ENCODE measurements at regions not wholly inside any gene's neighbourhood (a gene's known extent, or its start where the extent isn't known, plus 50 kb on each side); places are given as distances from the start of the nearest gene placed in this dataset.
"Not testable (repeated sequence)": the region's sequence is repeated elsewhere in the genome, so short reads cannot be mapped to it uniquely, and the experiment has no call there.

GRCh38 chr3:75453839-75454238 lies 210.3 kb upstream of the FRG2C start:
- not testable (repeated sequence) for DNase-seq

GRCh38 chr3:75474530-75474929 lies 189.6 kb upstream of the FRG2C start:
- DNase-seq = not testable (repeated sequence)

- DNase-seq = not testable (repeated sequence)
Observed at GRCh38 chr3:75496600-75496999, 167.5 kb upstream of the FRG2C start.

GRCh38 chr3:75500357-75500756 lies 163.8 kb upstream of the FRG2C start:
- DNase-seq = not testable (repeated sequence)

- DNase-seq = not testable (repeated sequence)
Observed at GRCh38 chr3:75502171-75502570, 162.0 kb upstream of the FRG2C start.

- DNase-seq = not testable (repeated sequence)
Observed at GRCh38 chr3:75502769-75503756, 161.1 kb upstream of the FRG2C start.

- no peak for DNase-seq
Observed at GRCh38 chr3:75506603-75507002, 157.5 kb upstream of the FRG2C start.

- DNase-seq = not testable (repeated sequence)
Observed at GRCh38 chr3:75507956-75508355, 156.2 kb upstream of the FRG2C start.

- not testable (repeated sequence) for DNase-seq
Observed at GRCh38 chr3:75527657-75528056, 136.5 kb upstream of the FRG2C start.

GRCh38 chr3:75552095-75552494 lies 112.0 kb upstream of the FRG2C start:
- not testable (repeated sequence) for DNase-seq

GRCh38 chr3:75564427-75564826 lies 99.7 kb upstream of the FRG2C start:
- DNase-seq = not testable (repeated sequence)

- not testable (repeated sequence) for DNase-seq
Observed at GRCh38 chr3:75572303-75572702, 91.8 kb upstream of the FRG2C start.

GRCh38 chr3:75579091-75579490 lies 85.0 kb upstream of the FRG2C start:
- not testable (repeated sequence) for DNase-seq

- DNase-seq = not testable (repeated sequence)
Observed at GRCh38 chr3:75579536-75579935, 84.6 kb upstream of the FRG2C start.

- peak in 1 of 2 donors; percentile 31 for DNase-seq
Observed at GRCh38 chr3:75579981-75580782, 83.9 kb upstream of the FRG2C start.

- not testable (repeated sequence) for DNase-seq
Observed at GRCh38 chr3:75582536-75582935, 81.6 kb upstream of the FRG2C start.

- DNase-seq = not testable (repeated sequence)
Observed at GRCh38 chr3:75583116-75583515, 81.0 kb upstream of the FRG2C start.

- DNase-seq = not testable (repeated sequence)
Observed at GRCh38 chr3:75587695-75588094, 76.4 kb upstream of the FRG2C start.

GRCh38 chr3:75590382-75590781 lies 73.7 kb upstream of the FRG2C start:
- not testable (repeated sequence) for DNase-seq

- DNase-seq = not testable (repeated sequence)
Observed at GRCh38 chr3:75604286-75604934, 59.7 kb upstream of the FRG2C start.

GRCh38 chr3:75607996-75608395 lies 56.1 kb upstream of the FRG2C start:
- DNase-seq = not testable (repeated sequence)

- not testable (repeated sequence) for DNase-seq
Observed at GRCh38 chr3:75609598-75609997, 54.5 kb upstream of the FRG2C start.

- DNase-seq = no peak
Observed at GRCh38 chr3:75610773-75611172, 53.4 kb upstream of the FRG2C start.
